Neuronal stem cell (in vitro differentiated cells): ENCODE measurements at regions not wholly inside any gene's neighbourhood (a gene's known extent, or its start where the extent isn't known, plus 50 kb on each side); places are given as distances from the start of the nearest gene placed in this dataset.

Experiments
- DNase-seq: peaks from one replicate; pipeline ENCODE4 v3.0.0-alpha.2; 2013; ENCODE audit warnings: low spot score
- H2AFZ ChIP-seq: one replicate; pipeline ENCODE4 v1.6.1; 2013; ENCODE audit warnings: mild to moderate bottlenecking, low read length, inconsistent platforms
- H2AK5ac ChIP-seq: 2 replicates; pipeline ENCODE4 v1.6.1; 2013; ENCODE audit warnings: low read depth, mild to moderate bottlenecking, inconsistent platforms, low read length, moderate library complexity, mixed read lengths
- H2BK120ac ChIP-seq: 2 replicates; pipeline ENCODE4 v1.6.1; 2013; ENCODE audit warnings: low read depth, mild to moderate bottlenecking, inconsistent platforms, low read length, moderate library complexity, mixed read lengths
- H2BK12ac ChIP-seq: one replicate; pipeline ENCODE4 v1.6.1; 2013; ENCODE audit warnings: low read length, inconsistent platforms
- H2BK15ac ChIP-seq: 2 replicates; pipeline ENCODE4 v1.6.1; 2013; ENCODE audit warnings: mild to moderate bottlenecking, low read length, inconsistent platforms, mixed read lengths
- H2BK5ac ChIP-seq: one replicate; pipeline ENCODE4 v1.6.1; 2013; ENCODE audit warnings: inconsistent platforms, mild to moderate bottlenecking, low read length, moderate library complexity
- H3K14ac ChIP-seq: one replicate; pipeline ENCODE4 v1.6.1; 2013; ENCODE audit warnings: low read length, inconsistent platforms
- H3K18ac ChIP-seq: 2 replicates; pipeline ENCODE4 v1.6.1; 2013; ENCODE audit warnings: low read length, inconsistent platforms
- H3K23ac ChIP-seq: 2 replicates; pipeline ENCODE4 v1.6.1; 2013; ENCODE audit warnings: low read depth, mild to moderate bottlenecking, mixed read lengths, low read length, inconsistent platforms; ENCODE audit not compliant: poor library complexity
- H3K27ac ChIP-seq: replicated peaks from 3 replicates; pipeline ENCODE4 v1.5.1; 2013; ENCODE audit warnings: low read length, inconsistent platforms
- H3K27me3 ChIP-seq, 3 experiments: 2 replicates each; pipeline ENCODE4 v1.6.1; 2013; ENCODE audit warnings: low read length in 3 of 3, mild to moderate bottlenecking in 2 of 3, inconsistent platforms in 1 of 3, low read depth in 1 of 3, mixed read lengths in 1 of 3, moderate library complexity in 1 of 3; ENCODE audit not compliant: control insufficient read depth in 3 of 3, insufficient read depth in 3 of 3
- H3K36me3 ChIP-seq, 2 donors: replicated peaks in 1 of 2; 2 replicates each; pipeline ENCODE4 v1.6.1; 2013; ENCODE audit warnings: low read length in 2 of 2; ENCODE audit not compliant: control insufficient read depth in 2 of 2, insufficient read depth in 2 of 2
- H3K4ac ChIP-seq: 2 replicates; pipeline ENCODE4 v1.6.1; 2013; ENCODE audit warnings: inconsistent platforms, mild to moderate bottlenecking, low read length, moderate library complexity
- H3K4me1 ChIP-seq, 2 donors: 1 replicate in 1 of 2; 2 replicates in 1 of 2; pipeline ENCODE4 v1.6.1; 2013; ENCODE audit warnings: low read length in 2 of 2, low read depth in 1 of 2; ENCODE audit not compliant: control insufficient read depth in 2 of 2, insufficient read depth in 1 of 2
- H3K4me2 ChIP-seq: one replicate; pipeline ENCODE4 v1.6.1; 2013; ENCODE audit warnings: mild to moderate bottlenecking, low read length, inconsistent platforms; ENCODE audit not compliant: insufficient read depth, poor library complexity, severe bottlenecking
- H3K4me3 ChIP-seq, 2 donors: 2 replicates each; pipeline ENCODE4 v1.5.1; 2013; ENCODE audit warnings: low read length in 2 of 2, mild to moderate bottlenecking in 2 of 2, inconsistent platforms in 1 of 2, moderate library complexity in 1 of 2
- H3K79me1 ChIP-seq: one replicate; pipeline ENCODE4 v1.6.1; 2013; ENCODE audit warnings: low read depth, mild to moderate bottlenecking, inconsistent platforms, low read length, moderate library complexity
- H3K9ac ChIP-seq: one replicate; pipeline ENCODE4 v1.6.1; 2013; ENCODE audit warnings: mild to moderate bottlenecking, low read depth, low read length, inconsistent platforms; ENCODE audit not compliant: poor library complexity
- H3K9me3 ChIP-seq, 2 donors: replicated peaks in 1 of 2; 2 replicates each; pipeline versions ENCODE3 to v1.6.1; 2013; ENCODE audit warnings: low read length in 2 of 2, mild to moderate bottlenecking in 2 of 2, inconsistent platforms in 1 of 2, low read depth in 1 of 2, mixed read lengths in 1 of 2, moderate library complexity in 1 of 2; ENCODE audit not compliant: control insufficient read depth in 2 of 2, insufficient read depth in 1 of 2
- H4K8ac ChIP-seq: one replicate; pipeline ENCODE4 v1.6.1; 2013; ENCODE audit warnings: low read depth, mild to moderate bottlenecking, inconsistent platforms, low read length, moderate library complexity
- H4K91ac ChIP-seq: one replicate; pipeline ENCODE4 v1.6.1; 2013; ENCODE audit warnings: low read length, low read depth, mild to moderate bottlenecking, inconsistent platforms; ENCODE audit not compliant: poor library complexity
- WGBS, 2 donors: extraction: QIAGEN DNeasy Blood & Tissue Kit; methylation state at CpG; one replicate each; pipeline ENCODE4 v1.1.7; 2013; ENCODE audit warnings: missing lambda C conversion rate in 2 of 2, mixed read lengths in 1 of 2; ENCODE audit not compliant: insufficient read length in 2 of 2, insufficient replicate concordance in 1 of 2; ENCODE audit errors: extremely low coverage in 2 of 2; 5-methylcytosine and 5-hydroxymethylcytosine counted together

- Histone ChIP-seq H3K4me1 (no peaks in the 10 kb centered on the region), H2BK5ac (no peak overlapping the region), H3K23ac (no peak overlapping the region), H2BK15ac (no peak overlapping the region), H3K4me3 (no peak overlapping the region), H2BK120ac (no peak overlapping the region), H3K79me1 (no peaks in the 10 kb centered on the region), H4K8ac (no peak overlapping the region), H3K18ac (no peak overlapping the region), H3K14ac (no peak overlapping the region), H2AK5ac (no peak overlapping the region), H2BK12ac (no peak overlapping the region), H3K36me3 (no peaks in the 10 kb centered on the region), H4K91ac (no peak overlapping the region), H2AFZ (no peak overlapping the region), H3K4me2 (no peak overlapping the region), H3K27ac (no peak overlapping the region), H3K27me3 (no peaks in the 10 kb centered on the region), H3K4ac (no peak overlapping the region), H3K9me3 (no peaks in the 10 kb centered on the region), H3K9ac (no peak overlapping the region)
- no peak for DNase-seq
Observed at GRCh38 chr2:225310745-225311144, 88.8 kb upstream of the NYAP2 start.

GRCh38 chr2:225309516-225309915, 90.0 kb upstream of the NYAP2 start:
- no peak overlapping the region for H3K27ac ChIP-seq
- no peak overlapping the region for H3K23ac ChIP-seq
- H2BK120ac ChIP-seq: no peak overlapping the region
- H3K36me3 ChIP-seq: no peaks in the 10 kb centered on the region
- no peak overlapping the region for H3K9ac ChIP-seq
- no peak overlapping the region for H3K4me2 ChIP-seq
- no peak overlapping the region for H3K4ac ChIP-seq
- H2BK15ac ChIP-seq: no peak overlapping the region
- no peak for DNase-seq
- no peak overlapping the region for H2BK5ac ChIP-seq
- no peaks in the 10 kb centered on the region for H3K27me3 ChIP-seq
- no peak overlapping the region for H3K4me3 ChIP-seq
- H3K9me3 ChIP-seq: no peaks in the 10 kb centered on the region
- no peaks in the 10 kb centered on the region for H3K79me1 ChIP-seq
- H3K4me1 ChIP-seq: no peaks in the 10 kb centered on the region
- no peak overlapping the region for H3K18ac ChIP-seq
- H2BK12ac ChIP-seq: no peak overlapping the region
- H3K14ac ChIP-seq: no peak overlapping the region
- no peak overlapping the region for H2AK5ac ChIP-seq
- H4K91ac ChIP-seq: no peak overlapping the region
- H4K8ac ChIP-seq: no peak overlapping the region
- H2AFZ ChIP-seq: no peak overlapping the region

GRCh38 chr2:225296951-225297350, 102.6 kb upstream of the NYAP2 start:
- no peak overlapping the region for H3K9ac ChIP-seq

GRCh38 chr2:225295102-225295501, 104.4 kb upstream of the NYAP2 start:
- no peaks in the 10 kb centered on the region for H3K36me3 ChIP-seq
- no peaks in the 10 kb centered on the region for H3K9me3 ChIP-seq
- no CpG with 5 or more reads among the region's 3 CpGs for WGBS, 2 donors
- no peaks in the 10 kb centered on the region for H3K4me1 ChIP-seq
- H3K9ac ChIP-seq: no peak overlapping the region
- no peaks in the 10 kb centered on the region for H3K27me3 ChIP-seq
- H2AFZ ChIP-seq: no peak overlapping the region
- H2BK5ac ChIP-seq: no peak overlapping the region
- no peak overlapping the region for H3K4me3 ChIP-seq
- H3K14ac ChIP-seq: no peak overlapping the region
- no peak overlapping the region for H3K4me2 ChIP-seq
- no peak overlapping the region for H2BK15ac ChIP-seq
- H3K23ac ChIP-seq: no peak overlapping the region
- H4K8ac ChIP-seq: no peak overlapping the region
- H2AK5ac ChIP-seq: no peak overlapping the region
- H2BK120ac ChIP-seq: no peak overlapping the region
- no peak overlapping the region for H3K4ac ChIP-seq
- H2BK12ac ChIP-seq: no peak overlapping the region
- no peak for DNase-seq
- H4K91ac ChIP-seq: no peak overlapping the region
- H3K18ac ChIP-seq: no peak overlapping the region
- no peaks in the 10 kb centered on the region for H3K79me1 ChIP-seq
- no peak overlapping the region for H3K27ac ChIP-seq

More at GRCh38 chr2:225296951-225297350, 102.6 kb upstream of the NYAP2 start:
- no peak overlapping the region for H3K18ac ChIP-seq
- H2BK12ac ChIP-seq: no peak overlapping the region
- whole genome bisulfite sequencing, 2 donors: no CpG with 5 or more reads among the region's 2 CpGs
- H3K27ac ChIP-seq: no peak overlapping the region
- H3K4me1 ChIP-seq: no peaks in the 10 kb centered on the region
- H3K23ac ChIP-seq: no peak overlapping the region
- no peak overlapping the region for H3K4ac ChIP-seq
- no peak overlapping the region for H4K91ac ChIP-seq
- no peaks in the 10 kb centered on the region for H3K36me3 ChIP-seq
- H3K27me3 ChIP-seq: no peaks in the 10 kb centered on the region
- H2BK120ac ChIP-seq: no peak overlapping the region
- no peak overlapping the region for H4K8ac ChIP-seq
- no peak for DNase-seq
- no peaks in the 10 kb centered on the region for H3K79me1 ChIP-seq
- H2AK5ac ChIP-seq: no peak overlapping the region
- no peak overlapping the region for H2BK15ac ChIP-seq
- no peak overlapping the region for H3K4me2 ChIP-seq
- peaks cover 0 to 2% of the 10 kb centered on the region in 2 donors for H3K9me3 ChIP-seq
- H2AFZ ChIP-seq: no peak overlapping the region
- no peak overlapping the region for H3K4me3 ChIP-seq
- no peak overlapping the region for H3K14ac ChIP-seq
- no peak overlapping the region for H2BK5ac ChIP-seq
